ENCODE measurements at regions not wholly inside any gene's neighbourhood (a gene's known extent, or its start where the extent isn't known, plus 50 kb on each side); places are given as distances from the start of the nearest gene placed in this dataset.

DNA sequence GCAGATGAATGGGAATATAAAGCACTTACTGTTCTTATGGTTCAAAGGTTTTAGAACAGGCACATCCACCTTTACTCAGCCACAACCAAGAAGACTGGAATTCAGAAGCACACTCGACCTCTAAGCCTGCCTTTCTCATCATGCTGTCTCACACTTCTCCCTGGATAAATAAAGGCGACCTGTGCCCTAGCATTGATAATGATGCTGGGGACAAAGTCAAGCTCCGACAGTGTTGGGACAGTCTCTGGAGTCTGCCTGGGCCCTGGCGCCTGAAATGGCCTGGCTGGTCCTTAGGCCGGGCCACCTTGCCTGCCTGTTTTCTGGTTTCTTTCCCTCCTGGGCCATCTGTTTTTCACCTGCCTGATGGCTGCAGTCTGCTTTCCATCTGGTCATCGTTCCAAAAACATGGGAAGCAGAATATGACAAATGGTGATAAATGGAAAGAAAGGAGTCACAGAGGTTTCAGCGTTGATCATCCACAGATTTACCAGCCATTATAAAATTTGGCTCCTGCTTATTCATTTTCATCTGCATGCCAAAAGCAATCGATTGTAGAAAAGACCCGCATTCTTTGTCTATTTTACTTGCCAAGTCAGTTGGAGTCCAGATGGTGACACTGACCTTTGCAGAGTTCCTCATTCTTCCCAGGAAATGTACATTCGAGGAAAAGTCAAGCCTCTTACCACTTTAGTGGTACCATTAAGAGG is 91.2 kb upstream of the KCNJ15 start:
- no peak for DNase-seq

DNA sequence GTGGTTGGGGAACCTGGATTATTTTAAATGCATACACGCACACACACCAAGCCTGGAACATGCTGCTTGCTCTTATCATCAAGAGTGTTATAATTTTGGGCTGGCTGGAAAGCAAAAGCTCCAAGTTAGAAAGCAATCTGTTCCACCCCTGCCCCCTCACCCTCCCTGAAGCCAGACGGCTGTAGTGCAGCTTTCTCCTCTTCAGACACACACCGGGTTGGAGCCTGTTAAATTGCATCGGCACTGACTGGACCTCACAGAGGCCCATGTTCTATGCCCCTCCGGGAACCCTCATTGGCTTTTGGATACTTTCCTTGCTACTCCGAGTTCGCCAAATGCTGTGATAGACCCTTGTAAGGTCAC is 90.6 kb upstream of the KCNJ15 start:
- no peak for DNase-seq

DNA sequence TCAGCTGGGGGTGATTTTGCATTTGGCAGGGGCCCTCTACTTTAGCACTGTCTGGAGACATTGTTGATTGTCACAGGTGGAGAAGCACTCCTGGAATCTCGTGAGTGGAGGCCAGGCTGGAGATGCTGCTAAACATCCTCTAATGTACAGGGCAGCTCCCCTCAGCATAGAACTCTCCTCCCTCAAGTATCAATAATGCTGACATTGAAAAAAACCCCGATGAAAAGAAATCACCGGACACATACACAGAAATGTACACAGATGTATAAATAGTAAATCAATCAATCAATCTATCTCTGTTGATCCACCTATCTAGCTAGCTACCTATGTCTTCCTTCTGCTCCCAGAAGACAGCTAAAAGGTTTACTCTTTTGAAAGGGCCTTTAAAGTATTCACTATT is 89.4 kb upstream of the KCNJ15 start:
- no peak for DNase-seq

DNA sequence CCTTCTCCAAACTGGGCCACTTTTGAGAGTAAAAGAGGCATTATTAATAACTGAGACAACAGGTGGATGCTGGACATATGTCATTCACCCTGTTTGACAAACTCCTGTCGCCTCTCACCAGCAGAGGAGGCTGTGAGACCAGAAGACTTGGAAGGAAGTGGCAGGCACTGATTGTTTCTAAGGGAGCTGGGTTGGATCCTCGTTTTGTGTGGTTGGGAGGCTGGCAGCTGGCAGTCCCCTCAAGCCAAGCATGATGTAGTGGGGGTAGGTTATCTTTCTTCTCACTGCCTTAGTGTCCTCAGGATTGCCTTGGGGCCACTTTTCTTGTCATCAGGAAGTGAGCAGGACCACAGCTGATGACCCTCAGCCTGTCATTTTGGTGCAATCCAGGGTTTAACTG is 86.5 kb upstream of the KCNJ15 start:
- no peak for DNase-seq

DNA sequence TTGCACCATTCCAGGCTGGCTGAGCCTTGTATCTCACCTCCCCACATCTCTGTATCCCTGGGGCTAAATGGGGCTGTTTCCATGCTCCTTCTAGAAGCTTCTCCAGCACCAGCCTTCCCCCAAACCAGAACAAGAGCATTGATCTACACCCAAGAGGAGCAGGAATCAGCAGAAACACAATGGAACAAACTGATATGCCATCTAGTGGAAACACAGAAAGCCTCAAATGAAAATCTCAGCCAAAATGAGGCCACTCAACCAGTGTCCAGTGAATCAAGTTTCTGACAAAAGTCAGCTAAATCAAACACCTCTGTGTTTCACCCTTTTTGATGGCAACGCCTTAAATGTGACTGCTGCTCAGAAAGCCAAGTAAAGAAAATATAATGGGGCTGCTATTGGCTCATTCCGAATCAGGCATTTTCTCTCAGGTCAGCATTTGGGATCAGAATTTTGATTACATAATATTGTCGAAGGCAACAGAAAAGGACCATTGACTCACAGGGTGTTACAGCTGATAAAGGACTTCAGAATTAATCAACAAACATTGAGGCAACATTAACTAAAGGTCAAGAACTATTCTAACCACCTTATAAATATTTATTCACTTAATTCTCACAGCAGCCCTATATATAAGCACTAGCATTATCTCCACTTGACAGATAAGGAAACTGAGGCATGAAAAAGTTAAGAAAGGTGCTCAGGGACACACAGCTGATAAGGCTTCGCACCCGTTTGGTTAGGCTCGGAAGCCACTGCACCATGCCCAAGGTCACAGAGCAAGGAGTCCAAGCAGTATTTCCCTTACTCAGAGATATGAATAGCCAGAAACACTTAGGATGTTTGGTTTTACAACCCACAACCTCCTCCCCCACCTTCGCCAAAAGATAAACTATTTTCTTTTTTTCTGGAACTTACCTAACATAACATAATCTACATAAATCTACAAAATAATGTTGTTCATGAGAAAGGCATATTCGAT is 85.8 kb upstream of the KCNJ15 start:
- no peak for DNase-seq

DNA sequence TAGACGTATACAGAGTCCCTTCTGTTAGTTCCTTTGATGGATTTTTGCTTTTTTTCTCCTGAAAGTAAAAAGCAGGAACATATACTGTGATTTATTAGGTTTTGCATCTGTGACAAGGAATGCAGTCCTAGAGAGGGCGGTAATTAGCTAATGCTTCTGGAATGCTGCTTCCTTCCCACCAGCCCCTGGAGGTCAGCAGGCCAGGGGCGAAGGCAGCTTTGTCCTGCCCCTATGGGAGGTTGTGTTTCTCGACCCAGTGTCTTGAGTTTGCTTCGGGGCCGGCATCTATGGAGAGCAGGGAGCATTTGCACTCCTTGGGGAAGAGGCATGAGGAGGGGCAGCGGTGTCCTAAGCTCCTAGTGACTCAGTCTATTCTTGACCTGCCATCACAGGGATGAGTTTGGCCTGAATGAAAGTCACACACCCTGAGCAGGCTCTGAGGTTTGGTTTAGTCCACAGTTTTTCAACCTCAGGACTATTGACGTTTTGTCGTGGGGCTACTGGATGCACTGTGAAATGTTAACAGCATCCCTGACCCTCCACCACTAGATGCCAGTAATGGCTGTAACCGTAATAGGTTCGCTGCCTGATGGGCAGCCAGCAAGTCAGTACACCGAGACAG is 85.0 kb upstream of the KCNJ15 start:
- DNase-seq: no peak

DNA sequence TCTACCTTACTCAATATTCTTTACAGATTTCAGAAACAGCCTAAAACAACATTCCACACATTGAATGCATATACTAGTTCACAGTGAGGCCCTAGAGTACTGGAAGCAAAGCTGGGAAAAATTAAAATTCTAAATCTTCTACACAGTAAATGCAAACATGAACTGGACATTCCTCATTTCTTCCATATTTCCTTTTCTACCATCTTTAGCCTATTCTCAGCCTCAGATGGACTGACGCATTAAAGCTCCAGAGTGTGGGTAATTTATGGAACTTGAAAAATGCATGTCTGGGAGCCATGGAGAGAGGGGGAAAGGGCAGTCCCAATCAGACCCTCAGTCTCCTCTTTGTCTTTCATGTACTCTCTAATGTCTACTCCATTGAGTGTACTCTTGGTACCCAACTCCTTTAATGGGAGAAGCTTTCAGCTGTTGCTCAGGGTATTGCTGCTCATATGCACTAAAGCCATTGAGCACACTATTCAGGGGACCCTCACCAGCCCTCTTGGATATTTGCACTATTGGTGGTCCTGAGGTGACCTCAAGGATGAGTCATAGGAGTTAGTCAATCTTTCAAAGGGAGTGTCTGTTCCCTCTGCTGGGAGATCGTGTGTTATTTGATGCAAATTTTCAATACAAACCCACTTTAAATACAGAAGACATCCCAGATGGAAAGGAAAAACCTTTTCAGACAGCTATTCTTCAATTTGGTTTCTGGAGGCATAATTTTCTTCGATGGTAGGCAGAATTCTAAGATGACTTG is 83.3 kb upstream of the KCNJ15 start:
- DNase-seq: no peak

DNA sequence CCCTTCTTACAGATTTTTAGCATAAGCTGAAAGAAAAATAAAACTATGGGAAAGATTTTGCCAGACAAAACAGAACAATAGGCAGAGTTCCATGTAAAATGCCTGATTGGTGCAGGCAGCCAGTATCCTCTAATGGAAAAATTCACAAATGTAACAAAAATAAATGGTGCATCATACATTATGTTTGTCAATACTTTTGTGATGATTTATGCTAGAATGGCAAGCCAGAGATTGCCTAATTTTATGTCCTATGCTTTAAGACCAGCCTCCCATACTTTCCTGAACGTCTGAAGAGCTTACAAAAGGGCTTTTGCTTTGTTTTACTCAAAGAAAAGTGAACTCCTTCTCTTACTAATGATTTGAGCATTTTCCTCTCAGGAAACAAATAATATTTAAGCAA is 81.5 kb upstream of the KCNJ15 start:
- DNase-seq: no peak

DNA sequence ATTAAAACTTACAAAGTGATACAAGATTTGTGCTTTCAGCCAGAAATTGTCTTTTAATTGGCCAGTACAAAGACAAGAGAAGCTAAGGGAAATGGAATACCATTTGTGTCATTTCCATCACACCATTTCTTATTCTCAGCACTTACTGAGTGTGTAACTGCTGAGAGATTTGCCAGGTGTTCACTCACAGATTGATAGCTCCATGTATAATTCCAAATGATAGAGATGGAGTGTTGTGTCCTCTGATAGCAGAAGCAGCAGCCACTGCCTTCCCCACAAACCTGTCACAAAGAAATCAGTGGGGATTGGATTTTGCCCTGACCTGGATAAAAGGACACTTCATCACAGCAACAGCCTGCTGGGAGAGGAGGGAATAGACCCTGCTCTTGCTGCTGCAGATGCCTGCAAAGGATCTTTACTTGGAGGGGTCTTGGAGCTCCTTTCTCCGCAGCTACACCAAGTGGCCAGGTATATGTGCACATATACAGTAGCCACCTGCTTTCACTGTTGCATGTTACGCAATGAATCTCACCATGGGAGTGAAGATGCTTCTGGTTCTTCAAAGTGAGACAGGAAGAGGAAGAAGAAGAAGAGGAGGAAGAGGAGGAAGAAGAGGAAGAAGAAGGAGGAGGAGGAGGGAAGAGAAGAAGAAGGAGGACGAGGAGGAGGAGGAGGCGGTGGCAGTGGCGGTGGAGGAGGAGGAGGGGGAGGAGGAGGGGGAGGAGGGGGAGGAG is 78.7 kb upstream of the KCNJ15 start:
- no peak for DNase-seq

DNA sequence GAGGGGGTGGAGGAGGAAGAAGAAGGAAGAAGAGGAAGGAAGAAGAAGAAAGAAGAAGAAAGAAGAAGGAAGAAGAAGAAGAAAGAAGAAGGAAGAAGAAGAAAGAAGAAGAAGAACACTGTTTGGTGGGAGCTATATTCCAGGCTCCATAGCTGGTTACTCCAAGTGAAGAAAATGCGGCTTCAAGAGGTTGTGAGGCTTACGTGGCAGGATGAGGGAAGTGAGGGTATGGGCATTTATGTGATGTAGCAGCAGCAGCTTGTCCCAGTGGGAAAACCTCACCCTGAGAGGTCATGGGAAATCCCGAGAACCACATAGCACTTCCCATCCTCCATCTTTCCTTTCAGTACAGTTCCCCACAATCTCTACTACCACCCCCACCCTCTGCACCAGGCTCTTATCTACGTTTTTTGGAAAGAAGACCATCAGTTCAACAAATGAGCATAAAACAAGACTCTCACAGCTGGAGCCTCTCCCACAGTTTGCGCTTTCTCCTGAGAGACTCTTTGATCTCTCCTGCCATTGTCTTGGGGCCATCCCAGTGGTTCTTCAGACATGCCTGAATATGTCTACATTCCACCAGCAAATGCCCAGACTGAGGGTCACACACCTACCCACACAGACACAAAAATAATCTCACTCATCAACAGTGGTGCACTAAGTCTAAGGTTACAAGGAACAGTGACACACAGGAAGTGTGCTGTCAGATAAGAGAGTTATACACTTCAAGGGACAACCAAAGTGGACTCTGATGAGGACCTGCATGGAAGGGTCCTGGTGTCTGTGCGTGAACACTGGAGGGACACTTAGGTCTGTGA is 77.9 kb upstream of the KCNJ15 start:
- no peak for DNase-seq

DNA sequence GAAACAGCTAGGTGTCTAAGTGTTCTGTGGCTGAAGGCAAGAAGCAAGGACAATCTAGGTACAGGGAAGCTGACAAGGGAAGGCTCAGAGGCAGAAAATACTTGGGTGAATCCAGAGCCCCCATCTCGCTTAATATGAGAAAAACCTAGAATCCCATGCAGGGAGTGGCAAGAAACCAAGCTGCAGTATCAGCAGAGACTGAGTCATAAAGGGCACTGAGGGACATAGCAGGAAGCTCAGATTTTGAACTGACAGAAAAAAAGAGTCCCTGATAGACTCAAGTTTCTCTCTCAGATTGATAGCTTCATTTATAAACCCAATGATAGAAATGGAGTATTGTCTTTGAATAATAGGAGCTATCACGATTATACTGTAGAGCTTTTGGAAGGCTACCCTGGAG is 77.3 kb upstream of the KCNJ15 start:
- DNase-seq: no peak

DNA sequence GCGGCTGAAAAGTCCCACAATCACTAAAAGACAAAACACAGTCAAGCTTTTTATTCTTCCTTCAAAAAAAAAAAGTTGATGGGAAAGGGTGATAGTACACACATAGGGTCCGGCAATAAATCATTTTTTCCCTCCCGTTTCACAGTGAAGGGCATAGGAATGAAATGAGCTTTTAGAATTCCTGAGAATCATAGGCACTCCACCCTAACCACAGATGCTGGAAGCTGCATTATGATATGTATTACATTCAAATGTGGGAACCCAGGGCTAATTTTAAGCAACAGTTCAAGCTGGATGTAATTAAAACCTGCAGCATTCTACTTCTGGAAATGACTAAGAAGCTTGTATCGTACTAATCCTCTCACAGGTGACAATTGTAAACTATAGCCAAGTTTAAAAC is 75.7 kb upstream of the KCNJ15 start:
- DNase-seq: no peak

DNA sequence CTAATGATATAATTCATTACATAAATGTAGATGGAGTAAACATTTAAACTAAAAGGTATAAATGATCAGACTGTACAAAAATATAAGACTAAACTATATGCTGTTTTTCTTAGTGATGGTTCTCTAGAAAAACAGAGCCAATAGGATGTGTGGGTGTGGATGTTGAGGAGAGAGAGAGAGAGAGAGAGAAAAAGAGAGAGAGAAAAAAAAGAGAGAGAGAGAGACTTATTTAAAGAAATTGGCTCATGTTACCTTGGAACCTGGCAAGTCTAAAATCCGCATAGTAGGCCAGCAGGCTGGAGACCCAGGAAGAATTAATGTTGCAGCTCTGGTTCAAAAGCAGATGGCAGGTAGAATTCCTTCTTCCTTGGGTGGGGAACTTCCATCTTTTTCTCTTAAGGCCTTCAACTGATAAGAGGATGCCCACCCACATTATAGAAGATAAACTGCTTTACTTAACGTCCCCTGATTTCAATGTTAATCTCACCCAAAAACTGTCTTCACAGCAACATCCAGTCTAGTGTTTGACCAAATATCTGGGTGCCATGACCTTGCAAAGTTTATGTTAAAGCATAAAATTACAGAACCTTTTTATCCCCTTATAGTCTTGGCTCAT is 74.3 kb upstream of the KCNJ15 start:
- DNase-seq: no peak

DNA sequence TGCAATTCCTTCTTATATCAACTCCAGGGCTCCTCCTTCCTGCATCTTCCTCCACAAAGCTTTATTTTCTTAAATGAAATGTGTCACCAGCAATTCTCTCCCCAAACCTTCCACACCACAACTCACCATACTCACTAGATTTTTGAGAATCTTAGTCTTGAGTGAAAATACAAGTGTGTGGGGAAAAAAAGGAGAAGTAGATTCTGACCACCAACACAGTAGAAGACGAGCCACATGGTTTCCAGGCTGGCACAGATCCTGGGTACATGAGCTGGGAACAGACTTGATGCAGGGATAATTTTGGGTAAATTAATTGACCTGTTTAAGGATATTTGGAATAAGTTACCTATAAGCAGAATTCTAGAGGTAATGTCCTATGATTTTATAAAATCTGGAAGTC is 72.8 kb upstream of the KCNJ15 start:
- DNase-seq: no peak

DNA sequence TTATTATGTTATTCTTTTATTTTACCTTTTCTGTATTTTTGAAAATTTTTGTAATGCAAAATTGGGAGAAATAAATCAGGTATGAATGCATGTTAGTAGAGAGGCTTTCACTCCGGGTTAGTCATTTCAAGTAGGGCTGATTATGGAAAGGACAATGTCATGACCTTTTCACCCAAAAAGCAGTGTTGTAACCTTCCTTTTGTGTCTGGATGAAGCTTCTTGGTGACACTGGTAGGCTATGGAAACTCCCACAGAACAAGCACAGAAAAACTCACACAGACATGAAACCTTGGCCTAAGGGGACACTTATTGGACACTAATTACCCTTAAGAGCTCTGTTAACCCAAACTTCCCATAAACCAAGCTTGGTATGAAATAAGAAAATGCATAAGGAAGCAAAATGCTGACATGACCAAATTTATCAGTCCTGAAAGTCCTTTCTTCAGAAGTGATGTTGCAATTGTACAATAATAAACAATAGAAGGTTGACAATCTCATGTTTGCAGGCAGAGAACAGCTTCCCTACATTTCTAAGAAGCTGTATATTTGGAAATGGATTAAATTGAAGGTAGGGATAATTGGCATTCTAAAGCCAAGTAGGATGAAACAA is 70.0 kb upstream of the KCNJ15 start:
- no peak for DNase-seq

DNA sequence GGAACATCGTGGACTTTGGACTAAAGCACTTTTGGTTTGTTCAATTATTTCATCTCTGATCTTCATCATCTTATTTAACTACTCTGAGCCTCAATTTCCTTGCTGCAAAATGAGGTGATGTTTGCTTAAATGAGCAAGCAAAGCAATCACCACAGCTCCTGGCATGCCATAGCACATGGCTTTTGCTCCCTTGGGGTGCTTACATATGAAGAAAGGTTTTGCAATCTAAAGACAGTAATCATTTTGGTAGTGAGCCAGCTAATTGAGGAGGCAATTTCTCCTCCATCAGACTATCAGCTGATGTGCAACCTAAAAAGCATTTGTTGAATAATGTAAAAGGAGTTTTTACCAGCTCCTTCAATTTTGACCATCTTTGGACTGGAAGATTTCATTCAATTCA is 68.8 kb upstream of the KCNJ15 start:
- DNase-seq: no peak

DNA sequence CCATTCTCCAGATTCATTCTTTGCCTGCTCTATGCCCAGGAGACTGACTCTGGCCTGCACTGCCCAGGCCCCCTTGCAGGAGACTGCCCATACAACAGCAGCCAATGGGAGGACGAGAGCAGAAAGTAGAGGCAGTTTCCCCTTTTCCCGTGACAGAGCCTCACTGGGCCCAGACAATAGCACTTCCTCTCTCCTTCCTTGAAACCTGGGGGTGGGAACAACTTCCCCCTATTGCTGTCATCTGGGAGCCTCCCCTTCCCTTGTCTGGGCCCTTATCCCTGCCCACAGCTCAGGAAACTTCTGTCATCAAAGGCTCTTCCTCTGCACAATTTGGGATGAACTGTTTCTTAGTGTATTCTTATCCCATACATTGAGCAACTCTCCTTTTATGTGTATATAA is 60.8 kb upstream of the KCNJ15 start:
- DNase-seq: no peak

DNA sequence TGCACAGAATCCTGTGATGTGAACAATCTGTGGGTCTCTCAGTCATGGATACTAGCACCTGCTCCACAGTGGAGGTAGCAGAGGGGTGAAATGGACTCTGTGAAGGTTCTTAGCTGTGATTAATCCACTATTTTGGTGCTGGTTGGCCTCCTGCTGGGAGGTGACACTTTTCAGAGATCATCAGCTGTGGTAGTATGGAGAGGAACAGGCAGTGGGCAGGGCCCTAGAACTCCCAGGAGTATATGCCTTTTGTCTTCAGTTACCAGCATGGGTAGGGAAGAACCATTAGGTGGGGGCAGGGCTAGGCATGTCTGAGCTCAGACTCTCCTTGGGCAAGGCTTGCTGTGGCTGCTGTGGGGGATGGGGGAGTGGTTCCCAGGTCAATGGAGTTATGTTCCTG is 54.0 kb upstream of the KCNJ15 start:
- no peak for DNase-seq

DNA sequence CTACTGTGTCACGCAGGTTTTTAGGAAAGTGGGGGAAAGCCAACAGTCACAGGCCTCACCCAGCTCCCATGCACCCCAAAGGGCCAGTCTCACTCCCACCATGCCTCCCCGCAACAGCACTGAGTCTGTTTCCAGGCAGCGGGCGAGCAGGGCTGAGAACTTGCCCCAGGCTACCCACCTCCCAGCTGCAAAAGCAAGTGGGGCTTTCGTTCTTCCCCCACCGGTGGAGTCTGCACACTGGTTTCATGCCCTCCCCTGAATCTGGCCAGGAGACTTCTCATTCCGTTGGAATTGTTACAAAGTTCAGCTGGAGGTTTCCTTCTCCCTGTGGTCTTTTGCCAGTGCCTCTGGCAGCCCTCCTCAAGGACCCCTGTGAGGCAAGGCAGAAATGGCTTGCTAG is 53.6 kb upstream of the KCNJ15 start:
- DNase-seq: no peak

DNA sequence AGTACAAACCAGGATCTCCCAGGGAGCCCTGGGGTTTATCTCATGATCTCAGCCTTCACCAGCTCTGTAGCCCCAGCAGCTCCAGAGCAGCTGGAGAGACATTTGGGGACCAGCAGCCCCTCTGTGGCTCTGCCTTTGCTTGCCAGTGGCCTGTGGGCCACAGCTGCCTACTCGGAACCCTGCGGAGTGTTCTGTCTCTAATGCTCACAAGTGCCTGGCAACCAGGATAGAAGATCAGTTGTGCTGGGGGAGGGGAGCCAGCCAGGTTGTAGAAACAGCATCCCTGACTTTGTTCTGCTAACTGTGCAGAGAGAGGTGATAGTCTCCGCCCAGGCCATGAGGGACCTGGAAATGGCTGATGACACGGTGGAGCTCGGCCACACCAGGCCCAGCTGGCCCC is 50.9 kb upstream of the KCNJ15 start:
- DNase-seq: no peak

DNA sequence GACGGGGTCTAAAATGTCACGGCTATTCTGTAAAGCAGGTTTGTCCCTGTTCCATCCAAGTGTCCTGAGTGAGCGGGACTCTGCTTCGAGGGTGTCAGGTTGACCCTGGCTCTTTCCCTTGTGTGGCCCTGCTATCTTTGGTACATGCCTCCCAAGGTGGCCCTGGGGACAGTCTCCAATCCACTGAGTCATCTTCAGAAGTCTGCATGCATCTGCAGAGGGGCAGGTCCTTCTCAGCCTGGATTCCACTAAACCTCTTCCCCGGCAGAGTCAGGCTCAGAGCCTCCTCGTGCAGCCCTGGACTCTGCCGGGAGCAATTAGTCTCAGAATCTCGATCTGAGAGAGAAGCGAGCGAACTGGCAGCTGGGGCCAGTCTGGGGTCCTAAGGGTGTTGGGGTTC is 50.1 kb upstream of the KCNJ15 start:
- no peak for DNase-seq
